ENCODE measurements at regions not wholly inside any gene's neighbourhood (a gene's known extent, or its start where the extent isn't known, plus 50 kb on each side); places are given as distances from the start of the nearest gene placed in this dataset.

- H3K9me3 ChIP-seq, result no peaks in the 10 kb centered on the region
- no peak for DNase-seq
- intact Hi-C loops (cut with DNase I; ENCODE audit: low total_unique reads), result no loop called here
- no peaks in the 10 kb centered on the region for H3K36me3 ChIP-seq
- no peak overlapping the region for H3K27ac ChIP-seq
- H3K4me1 ChIP-seq, result no peaks in the 10 kb centered on the region
- TF ChIP-seq, protein P1, sequence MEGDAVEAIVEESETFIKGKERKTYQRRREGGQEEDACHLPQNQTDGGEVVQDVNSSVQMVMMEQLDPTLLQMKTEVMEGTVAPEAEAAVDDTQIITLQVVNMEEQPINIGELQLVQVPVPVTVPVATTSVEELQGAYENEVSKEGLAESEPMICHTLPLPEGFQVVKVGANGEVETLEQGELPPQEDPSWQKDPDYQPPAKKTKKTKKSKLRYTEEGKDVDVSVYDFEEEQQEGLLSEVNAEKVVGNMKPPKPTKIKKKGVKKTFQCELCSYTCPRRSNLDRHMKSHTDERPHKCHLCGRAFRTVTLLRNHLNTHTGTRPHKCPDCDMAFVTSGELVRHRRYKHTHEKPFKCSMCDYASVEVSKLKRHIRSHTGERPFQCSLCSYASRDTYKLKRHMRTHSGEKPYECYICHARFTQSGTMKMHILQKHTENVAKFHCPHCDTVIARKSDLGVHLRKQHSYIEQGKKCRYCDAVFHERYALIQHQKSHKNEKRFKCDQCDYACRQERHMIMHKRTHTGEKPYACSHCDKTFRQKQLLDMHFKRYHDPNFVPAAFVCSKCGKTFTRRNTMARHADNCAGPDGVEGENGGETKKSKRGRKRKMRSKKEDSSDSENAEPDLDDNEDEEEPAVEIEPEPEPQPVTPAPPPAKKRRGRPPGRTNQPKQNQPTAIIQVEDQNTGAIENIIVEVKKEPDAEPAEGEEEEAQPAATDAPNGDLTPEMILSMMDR (IDR thresholded peaks at IDR 0.05), result no peak
- no peak overlapping the region for H3K4me3 ChIP-seq
- H3K27me3 ChIP-seq, result no peaks in the 10 kb centered on the region
Observed at GRCh38 chr2:194714541-194714940, 942.5 kb upstream of the SLC39A10 start.

DNA sequence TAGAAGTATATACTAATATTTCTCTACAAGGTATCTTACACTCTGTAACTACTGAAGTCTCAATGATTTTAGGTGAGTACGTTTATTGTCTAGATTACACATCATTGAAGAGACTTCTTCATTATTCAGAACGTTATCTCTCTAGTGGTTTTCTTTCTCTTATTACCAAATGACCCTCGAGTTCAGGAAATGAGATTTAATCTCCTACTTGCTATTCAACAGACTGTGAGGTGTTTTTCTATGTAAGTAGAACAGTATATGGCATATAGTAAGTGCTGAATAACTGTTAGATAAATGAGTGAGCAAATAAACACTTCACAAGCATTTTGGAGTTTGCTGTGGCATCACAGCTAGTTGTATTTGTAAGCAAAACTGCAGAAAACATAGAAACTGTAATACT lies 947.2 kb upstream of the SLC39A10 start:
- Histone ChIP-seq H3K4me1 (no peaks in the 10 kb centered on the region), H3K27me3 (no peaks in the 10 kb centered on the region), H3K27ac (no peak overlapping the region), H3K36me3 (no peaks in the 10 kb centered on the region), H3K9me3 (no peaks in the 10 kb centered on the region), H3K4me3 (no peak overlapping the region)
- intact Hi-C loops (cut with DNase I; ENCODE audit: low total_unique reads), result no loop called here
- TF ChIP-seq, protein P1 (IDR thresholded peaks at IDR 0.05), result no peak
- DNase-seq, result no peak

DNA sequence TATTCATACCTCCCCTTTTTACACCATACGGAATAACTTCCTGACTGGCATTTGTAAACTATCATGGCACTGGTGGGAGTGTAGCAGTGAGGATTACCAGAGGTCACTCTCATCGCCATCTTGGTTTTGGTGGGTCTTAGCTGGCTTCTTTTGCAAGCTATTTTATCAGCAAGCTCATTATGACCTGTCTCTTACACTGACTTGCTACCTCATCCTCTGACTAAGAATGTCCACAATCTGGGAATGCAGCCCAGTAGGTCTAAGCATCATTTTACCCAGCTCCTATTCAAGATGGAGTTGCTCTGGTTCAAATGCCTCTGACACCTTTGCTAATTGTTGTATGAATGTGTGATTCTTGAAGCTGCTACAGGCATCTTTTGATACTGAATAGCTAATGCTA lies 950.8 kb upstream of the SLC39A10 start:
- intact Hi-C loops (cut with DNase I; ENCODE audit: low total_unique reads), result no loop called here
- Histone ChIP-seq H3K4me1 (no peaks in the 10 kb centered on the region), H3K36me3 (no peaks in the 10 kb centered on the region), H3K27me3 (no peaks in the 10 kb centered on the region), H3K27ac (no peak overlapping the region), H3K9me3 (no peaks in the 10 kb centered on the region), H3K4me3 (no peak overlapping the region)
- TF ChIP-seq, protein P1 (IDR thresholded peaks at IDR 0.05), result no peak
- no peak for DNase-seq

GRCh38 chr2:194705398-194705797 lies 951.6 kb upstream of the SLC39A10 start:
- H3K27ac ChIP-seq, result no peak overlapping the region
- TF ChIP-seq, protein P1 (IDR thresholded peaks at IDR 0.05), result no peak

GRCh38 chr2:194700726-194701125 lies 956.3 kb upstream of the SLC39A10 start:
- DNase-seq, result no peak
- Histone ChIP-seq H3K36me3 (no peaks in the 10 kb centered on the region), H3K4me3 (no peak overlapping the region), H3K4me1 (no peaks in the 10 kb centered on the region), H3K9me3 (no peaks in the 10 kb centered on the region), H3K27me3 (no peaks in the 10 kb centered on the region), H3K27ac (no peak overlapping the region)
- intact Hi-C loops (cut with DNase I; ENCODE audit: low total_unique reads), result no loop called here
- TF ChIP-seq, protein P1 (IDR thresholded peaks at IDR 0.05), result no peak

More at GRCh38 chr2:194705398-194705797, 951.6 kb upstream of the SLC39A10 start:
- Histone ChIP-seq H3K4me3 (no peak overlapping the region), H3K9me3 (no peaks in the 10 kb centered on the region), H3K36me3 (no peaks in the 10 kb centered on the region), H3K4me1 (no peaks in the 10 kb centered on the region), H3K27me3 (no peaks in the 10 kb centered on the region)
- DNase-seq, result no peak
- intact Hi-C loops (cut with DNase I; ENCODE audit: low total_unique reads), result no loop called here

DNA sequence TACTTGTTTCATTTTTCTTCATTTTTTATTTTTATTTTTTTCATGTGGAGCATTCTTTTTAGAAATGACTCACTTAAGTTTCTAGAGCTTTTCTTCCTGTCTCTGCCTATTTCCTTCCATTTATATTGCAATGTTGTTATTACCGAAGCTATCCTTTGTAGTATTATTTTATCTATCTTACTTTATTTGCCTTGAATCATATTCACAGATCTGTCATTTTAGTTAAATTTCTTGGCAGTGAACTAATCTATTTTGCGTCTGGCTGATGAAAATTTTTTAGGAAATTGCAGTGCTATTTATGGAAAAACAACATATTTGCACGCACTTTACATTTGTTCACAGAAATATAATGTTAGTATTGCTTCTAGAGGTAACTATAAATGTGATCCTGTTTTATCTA lies 956.9 kb upstream of the SLC39A10 start:
- Histone ChIP-seq H3K9me3 (no peaks in the 10 kb centered on the region), H3K4me3 (no peak overlapping the region), H3K36me3 (no peaks in the 10 kb centered on the region), H3K27me3 (no peaks in the 10 kb centered on the region), H3K4me1 (no peaks in the 10 kb centered on the region), H3K27ac (no peak overlapping the region)
- TF ChIP-seq, protein P1 (IDR thresholded peaks at IDR 0.05), result no peak
- DNase-seq, result no peak
- intact Hi-C loops (cut with DNase I; ENCODE audit: low total_unique reads), result no loop called here

All from tibial artery (tissue), 4 donors.